ENCODE measurements at regions not wholly inside any gene's neighbourhood (a gene's known extent, or its start where the extent isn't known, plus 50 kb on each side); places are given as distances from the start of the nearest gene placed in this dataset.

- no peak for TF ChIP-seq CTCF (IDR thresholded peaks at IDR 0.05)
- TF ChIP-seq POLR2A (IDR thresholded peaks at IDR 0.05), result no peak
- no peak for TF ChIP-seq EP300 (IDR thresholded peaks at IDR 0.05)
- no peak for TF ChIP-seq POLR2AphosphoS5 (IDR thresholded peaks at IDR 0.05)
- H3K9me3 ChIP-seq, result no peaks in the 10 kb centered on the region
- H3K27me3 ChIP-seq, result no peaks in the 10 kb centered on the region
- H3K36me3 ChIP-seq, result no peaks in the 10 kb centered on the region
- intact Hi-C loops (cut with DNase I), result no loop called here
- H3K27ac ChIP-seq, result no peak overlapping the region
- no peak for DNase-seq
- no peak overlapping the region for H3K4me3 ChIP-seq
- H3K4me1 ChIP-seq, result no peaks in the 10 kb centered on the region
- WGBS, 2 donors, result 49 to 58% methylated on average over 2 of the region's 2 CpGs
These were observed 187.7 kb upstream of the MPDZ start for GRCh38 chr9:13467157-13467556.

- no peak overlapping the region for H3K4me3 ChIP-seq
- WGBS, 2 donors, result 79 to 83% methylated on average over 4 of the region's 4 CpGs
- intact Hi-C loops (cut with DNase I), result no loop called here
These were observed 182.0 kb upstream of the MPDZ start for GRCh38 chr9:13461414-13461991.

GRCh38 chr9:13459071-13459470 lies 179.6 kb upstream of the MPDZ start:
- H3K4me1 ChIP-seq, result peaks cover 0 to 16% (median 8%) of the 10 kb centered on the region in 4 donors
- TF ChIP-seq POLR2AphosphoS5 (IDR thresholded peaks at IDR 0.05), result no peak
- TF ChIP-seq CTCF (IDR thresholded peaks at IDR 0.05), result no peak
- TF ChIP-seq EP300 (IDR thresholded peaks at IDR 0.05), result no peak

More at GRCh38 chr9:13461414-13461991, 182.0 kb upstream of the MPDZ start:
- Histone ChIP-seq H3K27me3 (no peaks in the 10 kb centered on the region), H3K9me3 (no peaks in the 10 kb centered on the region), H3K4me1 (peaks cover 0 to 16% (median 8%) of the 10 kb centered on the region in 4 donors), H3K27ac (no peak overlapping the region), H3K36me3 (no peaks in the 10 kb centered on the region)
- no peak for TF ChIP-seq POLR2A (IDR thresholded peaks at IDR 0.05)
- no peak for TF ChIP-seq POLR2AphosphoS5 (IDR thresholded peaks at IDR 0.05)
- no peak for TF ChIP-seq CTCF (IDR thresholded peaks at IDR 0.05)
- TF ChIP-seq EP300 (IDR thresholded peaks at IDR 0.05), result no peak
- no peak for DNase-seq

GRCh38 chr9:13457795-13458194 lies 178.3 kb upstream of the MPDZ start:
- no peaks in the 10 kb centered on the region for H3K36me3 ChIP-seq
- peak in 2 of 4 donors; percentile 65 to 67 for TF ChIP-seq POLR2AphosphoS5 (IDR thresholded peaks at IDR 0.05)
- TF ChIP-seq EP300 (IDR thresholded peaks at IDR 0.05), result no peak
- 75 to 90% methylated on average over 1 of the region's 1 CpG for WGBS, 2 donors
- no peak overlapping the region for H3K4me3 ChIP-seq
- intact Hi-C loops (cut with DNase I), result no loop called here
- no peaks in the 10 kb centered on the region for H3K9me3 ChIP-seq
- peaks cover 0 to 16% (median 8%) of the 10 kb centered on the region in 4 donors for H3K4me1 ChIP-seq
- no peaks in the 10 kb centered on the region for H3K27me3 ChIP-seq
- peak overlapping the region in 1 of 4 donors; percentile 3 for H3K27ac ChIP-seq
- DNase-seq, result no peak

More at GRCh38 chr9:13459071-13459470, 179.6 kb upstream of the MPDZ start:
- no peaks in the 10 kb centered on the region for H3K9me3 ChIP-seq
- no peak overlapping the region for H3K27ac ChIP-seq
- 38 to 81% methylated on average over 3 of the region's 3 CpGs for WGBS, 2 donors
- no peak for DNase-seq
- H3K27me3 ChIP-seq, result no peaks in the 10 kb centered on the region
- intact Hi-C loops (cut with DNase I), result no loop called here
- H3K4me3 ChIP-seq, result no peak overlapping the region
- no peaks in the 10 kb centered on the region for H3K36me3 ChIP-seq

- DNase-seq, result no peak
- intact Hi-C loops (cut with DNase I), result no loop called here
- no peaks in the 10 kb centered on the region for H3K9me3 ChIP-seq
- H3K27me3 ChIP-seq, result no peaks in the 10 kb centered on the region
- H3K4me1 ChIP-seq, result peaks cover 0 to 17% (median 5%) of the 10 kb centered on the region in 4 donors
- H3K36me3 ChIP-seq, result no peaks in the 10 kb centered on the region
- TF ChIP-seq EP300 (IDR thresholded peaks at IDR 0.05), result no peak
- no peak for TF ChIP-seq POLR2AphosphoS5 (IDR thresholded peaks at IDR 0.05)
- TF ChIP-seq CTCF (IDR thresholded peaks at IDR 0.05), result no peak
- no peak for TF ChIP-seq POLR2A (IDR thresholded peaks at IDR 0.05)
- 59 to 61% methylated on average over 3 of the region's 3 CpGs for WGBS, 2 donors
- H3K4me3 ChIP-seq, result no peak overlapping the region
- H3K27ac ChIP-seq, result no peak overlapping the region
These were observed 171.2 kb upstream of the MPDZ start for GRCh38 chr9:13450723-13451122.

All from sigmoid colon (tissue), 6 donors.